ENCODE measurements at regions not wholly inside any gene's neighbourhood (a gene's known extent, or its start where the extent isn't known, plus 50 kb on each side); places are given as distances from the start of the nearest gene placed in this dataset.

DNA sequence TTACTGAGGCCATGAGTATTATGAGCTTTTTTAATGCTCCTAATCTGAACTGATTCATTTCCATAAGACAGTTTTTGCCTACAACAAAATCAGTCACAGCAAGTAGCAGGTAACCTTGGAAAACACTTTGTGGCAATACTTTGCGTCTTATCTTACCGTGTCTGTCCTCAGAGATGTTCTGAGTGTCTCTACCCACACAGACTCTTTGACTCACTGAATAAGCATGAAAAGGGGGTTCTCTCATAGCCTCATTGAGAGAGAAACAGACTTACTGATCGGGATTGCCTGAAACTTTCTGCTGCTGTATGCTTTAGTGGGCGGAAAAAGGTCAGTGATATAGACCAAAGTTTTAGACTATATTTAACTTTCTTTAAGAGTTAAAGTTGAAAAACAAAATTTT, 92.6 kb downstream of the MYL12B start:
- TF ChIP-seq, protein P1, sequence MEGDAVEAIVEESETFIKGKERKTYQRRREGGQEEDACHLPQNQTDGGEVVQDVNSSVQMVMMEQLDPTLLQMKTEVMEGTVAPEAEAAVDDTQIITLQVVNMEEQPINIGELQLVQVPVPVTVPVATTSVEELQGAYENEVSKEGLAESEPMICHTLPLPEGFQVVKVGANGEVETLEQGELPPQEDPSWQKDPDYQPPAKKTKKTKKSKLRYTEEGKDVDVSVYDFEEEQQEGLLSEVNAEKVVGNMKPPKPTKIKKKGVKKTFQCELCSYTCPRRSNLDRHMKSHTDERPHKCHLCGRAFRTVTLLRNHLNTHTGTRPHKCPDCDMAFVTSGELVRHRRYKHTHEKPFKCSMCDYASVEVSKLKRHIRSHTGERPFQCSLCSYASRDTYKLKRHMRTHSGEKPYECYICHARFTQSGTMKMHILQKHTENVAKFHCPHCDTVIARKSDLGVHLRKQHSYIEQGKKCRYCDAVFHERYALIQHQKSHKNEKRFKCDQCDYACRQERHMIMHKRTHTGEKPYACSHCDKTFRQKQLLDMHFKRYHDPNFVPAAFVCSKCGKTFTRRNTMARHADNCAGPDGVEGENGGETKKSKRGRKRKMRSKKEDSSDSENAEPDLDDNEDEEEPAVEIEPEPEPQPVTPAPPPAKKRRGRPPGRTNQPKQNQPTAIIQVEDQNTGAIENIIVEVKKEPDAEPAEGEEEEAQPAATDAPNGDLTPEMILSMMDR (conservative IDR thresholded peaks at IDR 0.05 in 1 of 2, IDR thresholded peaks at IDR 0.05 in 1 of 2; ENCODE audit: extremely low read depth in 1 of 2, insufficient read depth in 1 of 2, low read depth in 1 of 2, low read length in 2 of 2), result no peak
- no peak for TF ChIP-seq EZH2 (IDR thresholded peaks at IDR 0.05; ENCODE audit: borderline replicate concordance, low read length)
